ENCODE measurements at regions not wholly inside any gene's neighbourhood (a gene's known extent, or its start where the extent isn't known, plus 50 kb on each side); places are given as distances from the start of the nearest gene placed in this dataset.
A peak's percentile ranks its signal among the peaks of the same experiment; 100 is the strongest.

DNA sequence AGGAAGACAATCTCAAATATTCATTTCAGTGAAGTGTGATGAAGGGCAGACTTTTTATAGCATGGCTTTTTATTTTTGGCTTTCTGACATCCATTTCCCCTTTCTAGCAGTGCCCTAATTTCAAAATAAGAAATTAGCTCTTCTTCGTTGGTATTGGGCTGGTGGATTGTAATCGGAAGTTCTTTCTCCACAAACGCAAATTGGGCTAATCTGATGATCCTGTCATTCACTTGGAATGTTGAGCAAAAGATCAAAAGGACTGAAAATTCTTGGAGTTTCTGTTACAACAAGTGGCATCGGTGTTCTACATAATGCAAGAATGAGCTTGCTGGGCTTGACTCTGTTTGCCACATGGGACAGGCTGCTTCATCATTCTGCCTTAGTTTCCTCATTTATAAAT is 1182.8 kb downstream of the FLRT2 start:
- DNase-seq (ENCODE audit: low read depth): no peak

DNA sequence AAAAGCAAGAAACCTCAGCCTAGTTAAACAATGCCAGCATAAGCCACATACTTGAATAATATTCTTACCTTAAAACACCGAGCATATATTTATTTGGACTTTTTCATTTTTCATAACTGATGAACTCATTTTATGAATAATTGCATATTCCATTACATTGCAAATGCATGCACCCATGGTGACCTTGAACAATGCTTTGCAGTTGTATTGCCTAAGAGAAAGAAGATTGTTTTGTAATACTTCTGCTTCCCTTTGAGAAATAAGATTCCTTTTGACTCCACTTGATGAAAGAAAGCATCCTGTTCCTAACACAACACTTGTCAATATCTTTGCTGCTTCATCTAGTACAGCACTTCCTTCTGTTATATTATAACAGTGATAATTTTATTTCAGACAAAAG is 1182.2 kb downstream of the FLRT2 start:
- DNase-seq (ENCODE audit: low read depth): no peak

DNA sequence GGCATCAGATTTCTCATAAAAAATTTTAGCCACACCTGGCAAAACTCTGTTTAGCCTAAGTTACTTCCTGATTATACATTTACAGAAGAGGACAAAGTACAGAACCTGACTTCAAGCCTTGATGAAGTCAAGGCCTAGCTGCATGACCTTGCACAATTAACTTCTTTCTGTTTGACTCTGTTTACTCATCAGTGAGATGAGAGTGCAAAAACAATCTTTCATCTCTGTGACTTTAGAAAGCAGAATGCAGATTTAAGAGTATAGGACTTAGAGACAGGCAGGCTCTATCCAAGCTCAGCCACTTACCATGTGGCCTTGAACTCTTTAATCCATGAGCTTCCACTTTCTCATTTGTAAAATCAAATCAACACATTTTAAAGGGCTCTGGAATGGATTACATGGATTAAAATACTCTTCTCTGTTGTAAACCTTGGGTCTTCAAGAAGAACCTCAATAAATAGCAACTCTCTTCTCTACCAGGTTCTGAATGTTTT is 1178.9 kb downstream of the FLRT2 start:
- DNase-seq (ENCODE audit: low read depth): no peak

DNA sequence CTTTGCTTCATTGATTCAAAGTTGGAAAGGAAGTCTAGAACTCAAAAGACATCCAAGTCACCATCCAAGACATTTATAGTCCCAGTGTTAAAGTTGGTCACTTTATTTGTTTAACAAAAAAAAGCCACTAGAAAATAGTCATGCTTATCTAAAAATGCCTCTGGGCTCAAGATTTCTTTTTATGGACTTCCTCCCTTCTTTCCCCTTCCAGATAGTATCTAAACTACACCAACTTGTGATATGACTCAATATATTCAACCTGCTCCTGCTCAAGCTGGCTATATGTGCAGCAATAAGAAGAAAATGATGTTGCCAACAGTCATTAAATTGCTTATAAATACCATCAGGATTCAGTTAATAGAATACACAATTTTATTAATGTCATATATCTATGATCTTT is 1177.1 kb downstream of the FLRT2 start:
- no peak for DNase-seq (ENCODE audit: low read depth)

DNA sequence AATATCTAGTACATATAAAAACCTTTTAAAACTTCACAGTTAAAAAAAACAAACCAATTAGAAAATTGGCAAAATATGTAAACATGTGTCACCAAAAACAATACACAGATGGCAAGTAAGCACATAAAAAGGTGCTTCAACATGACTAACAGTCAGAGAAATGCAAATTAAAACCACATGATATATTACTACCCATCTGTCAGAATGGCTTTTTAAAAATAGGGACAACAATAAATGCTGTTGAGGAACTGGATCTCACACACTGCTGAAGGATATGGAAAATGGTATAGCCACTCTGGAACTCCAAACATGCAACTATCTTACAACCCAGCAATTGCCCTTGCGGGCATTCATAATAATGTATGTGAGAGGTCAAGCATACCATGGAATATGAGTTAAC is 1153.6 kb downstream of the FLRT2 start:
- no peak for DNase-seq (ENCODE audit: low read depth)

DNA sequence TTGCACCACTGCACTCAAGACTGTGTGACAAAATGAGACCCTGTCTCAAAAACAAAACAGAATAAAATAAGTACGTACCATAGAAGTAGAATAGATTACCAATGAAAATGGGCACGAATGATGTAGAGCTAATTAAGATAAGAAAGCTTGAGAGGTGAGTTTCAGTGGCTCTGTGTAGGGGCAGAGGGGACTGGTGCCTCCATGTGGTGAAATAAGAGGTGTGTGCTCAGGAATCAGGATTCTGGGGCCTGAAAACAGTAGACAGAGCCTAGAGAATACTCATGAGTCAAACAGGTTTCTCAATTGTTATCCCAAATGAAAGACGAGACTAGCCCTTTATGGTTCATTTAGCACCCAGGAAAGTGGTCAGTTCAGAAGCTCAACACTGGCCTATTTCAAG is 1145.1 kb downstream of the FLRT2 start:
- no peak for DNase-seq (ENCODE audit: low read depth)

DNA sequence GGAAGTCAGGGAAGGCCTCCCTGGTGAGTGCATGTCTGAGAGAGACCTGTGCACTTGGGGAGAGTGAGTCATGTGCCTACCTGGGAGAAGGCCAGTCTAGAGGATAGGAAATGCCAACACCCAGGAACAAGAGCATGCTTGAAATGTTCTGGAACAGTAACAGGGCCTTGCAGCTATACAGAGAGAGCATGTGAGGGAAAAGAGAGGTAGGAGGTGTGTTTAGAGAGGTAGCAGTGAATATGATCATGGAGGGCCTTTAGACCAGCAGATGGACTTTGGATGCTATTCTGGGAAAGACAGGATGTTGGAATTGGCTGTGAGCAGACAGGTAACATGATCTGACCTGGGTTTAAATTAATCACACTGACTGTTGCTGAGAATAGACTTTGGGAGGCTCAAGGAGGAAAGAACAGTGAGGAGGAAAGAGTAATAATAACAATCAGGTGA is 1143.6 kb downstream of the FLRT2 start:
- no peak for DNase-seq (ENCODE audit: low read depth)

DNA sequence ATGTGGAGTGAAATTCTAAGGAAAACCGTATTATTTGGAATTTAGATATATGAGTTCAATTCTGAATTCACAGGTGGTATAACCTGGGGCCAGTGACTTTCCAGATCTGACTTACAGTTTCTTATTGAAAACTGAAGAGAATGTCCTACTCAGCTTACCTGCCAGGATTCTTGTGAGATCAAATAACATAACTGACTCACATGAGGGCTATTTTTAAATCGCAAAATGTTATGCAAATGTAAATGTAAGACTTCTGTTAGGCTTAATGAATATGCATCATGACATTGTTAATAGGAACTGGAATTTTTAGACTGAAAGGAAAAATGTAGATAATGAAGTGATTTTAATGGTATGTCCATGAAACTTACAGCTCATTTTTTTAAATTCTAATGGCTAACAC is 1142.1 kb downstream of the FLRT2 start:
- no peak for DNase-seq (ENCODE audit: low read depth)

DNA sequence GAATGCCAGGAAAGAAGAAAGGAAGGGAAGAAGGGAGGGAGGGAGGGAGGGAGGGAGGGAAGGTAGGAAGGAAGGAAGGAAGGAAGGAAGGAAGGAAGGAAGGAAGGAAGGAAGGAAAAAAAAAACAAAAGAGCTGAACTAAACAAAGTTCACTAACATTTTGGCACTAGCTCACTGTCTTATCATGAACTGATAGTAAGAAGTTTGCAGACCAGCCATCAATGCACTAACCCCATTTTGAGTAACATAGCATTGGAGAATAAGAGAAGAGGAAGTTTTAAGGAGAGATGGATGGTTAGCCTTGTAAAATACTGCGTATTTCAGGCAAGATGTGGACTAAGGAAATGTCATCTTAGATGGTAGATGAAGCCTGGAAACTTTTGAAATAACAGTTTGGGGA is 1136.0 kb downstream of the FLRT2 start:
- DNase-seq (ENCODE audit: low read depth): no peak

DNA sequence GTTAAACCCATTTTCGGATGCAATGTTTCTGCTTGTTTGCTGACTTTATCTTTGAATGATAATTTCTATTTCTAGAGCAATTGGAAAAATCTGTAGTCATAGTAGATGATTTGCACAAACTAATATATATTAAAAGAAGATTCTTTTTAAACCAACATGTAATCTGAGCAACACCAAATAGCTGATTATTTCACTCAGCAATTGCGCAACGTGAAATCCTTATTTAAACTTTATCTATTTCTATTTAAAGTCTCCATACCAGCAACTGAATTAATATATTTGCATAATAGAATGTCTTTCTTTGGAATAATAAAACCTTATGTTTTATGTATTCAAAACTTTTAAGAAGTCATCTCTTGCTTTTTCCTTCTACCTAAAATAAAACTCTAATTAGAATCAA is 1132.4 kb downstream of the FLRT2 start:
- no peak for DNase-seq (ENCODE audit: low read depth)

DNA sequence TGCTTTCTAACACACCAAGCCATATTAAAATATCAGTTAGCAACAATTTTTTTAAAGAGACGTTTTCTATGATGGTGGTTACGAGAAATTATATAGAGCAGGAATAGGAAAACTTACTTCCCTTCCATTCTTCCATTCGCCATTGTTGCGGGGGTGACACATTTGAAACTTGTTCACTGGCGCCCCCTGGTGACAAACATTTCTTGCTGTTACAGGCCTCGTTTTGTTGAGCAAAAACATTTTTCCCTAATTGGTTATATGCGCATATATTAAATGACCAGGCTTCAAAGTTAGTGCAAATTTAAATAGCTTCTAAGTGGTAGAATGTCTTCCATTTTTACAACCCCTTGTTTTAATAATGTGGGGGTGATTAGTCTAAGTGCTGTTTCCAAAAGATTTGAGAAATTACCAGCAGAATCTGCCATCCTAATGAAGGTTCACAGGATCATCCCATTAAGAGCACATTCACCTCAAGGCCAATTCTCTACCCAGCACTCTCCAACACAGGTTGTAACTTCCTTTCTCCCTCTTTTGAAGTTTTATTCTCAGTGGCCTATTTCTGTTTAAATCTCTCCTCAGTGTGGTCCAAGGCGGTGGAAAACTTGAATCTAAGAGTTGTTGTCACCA is 1124.7 kb downstream of the FLRT2 start:
- DNase-seq (ENCODE audit: low read depth): peak; percentile 3

DNA sequence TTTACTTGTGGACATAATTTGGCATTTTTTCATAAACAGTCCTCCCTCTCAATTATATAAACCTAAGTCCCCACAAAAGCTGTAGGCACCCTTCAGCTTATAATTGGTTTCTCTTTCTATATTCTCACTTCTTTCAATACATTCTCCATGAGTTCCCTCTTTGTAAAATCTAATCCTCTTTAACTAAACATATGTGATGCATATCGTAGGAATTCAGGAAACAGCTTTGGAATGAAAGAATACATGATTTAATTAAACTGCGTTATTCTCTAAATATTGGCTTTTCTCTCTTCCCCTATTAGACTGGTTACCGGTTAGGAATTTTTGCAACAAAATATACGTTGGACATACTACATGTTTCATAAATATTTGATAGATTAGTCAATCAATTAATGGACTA is 1122.6 kb downstream of the FLRT2 start:
- no peak for DNase-seq (ENCODE audit: low read depth)

DNA sequence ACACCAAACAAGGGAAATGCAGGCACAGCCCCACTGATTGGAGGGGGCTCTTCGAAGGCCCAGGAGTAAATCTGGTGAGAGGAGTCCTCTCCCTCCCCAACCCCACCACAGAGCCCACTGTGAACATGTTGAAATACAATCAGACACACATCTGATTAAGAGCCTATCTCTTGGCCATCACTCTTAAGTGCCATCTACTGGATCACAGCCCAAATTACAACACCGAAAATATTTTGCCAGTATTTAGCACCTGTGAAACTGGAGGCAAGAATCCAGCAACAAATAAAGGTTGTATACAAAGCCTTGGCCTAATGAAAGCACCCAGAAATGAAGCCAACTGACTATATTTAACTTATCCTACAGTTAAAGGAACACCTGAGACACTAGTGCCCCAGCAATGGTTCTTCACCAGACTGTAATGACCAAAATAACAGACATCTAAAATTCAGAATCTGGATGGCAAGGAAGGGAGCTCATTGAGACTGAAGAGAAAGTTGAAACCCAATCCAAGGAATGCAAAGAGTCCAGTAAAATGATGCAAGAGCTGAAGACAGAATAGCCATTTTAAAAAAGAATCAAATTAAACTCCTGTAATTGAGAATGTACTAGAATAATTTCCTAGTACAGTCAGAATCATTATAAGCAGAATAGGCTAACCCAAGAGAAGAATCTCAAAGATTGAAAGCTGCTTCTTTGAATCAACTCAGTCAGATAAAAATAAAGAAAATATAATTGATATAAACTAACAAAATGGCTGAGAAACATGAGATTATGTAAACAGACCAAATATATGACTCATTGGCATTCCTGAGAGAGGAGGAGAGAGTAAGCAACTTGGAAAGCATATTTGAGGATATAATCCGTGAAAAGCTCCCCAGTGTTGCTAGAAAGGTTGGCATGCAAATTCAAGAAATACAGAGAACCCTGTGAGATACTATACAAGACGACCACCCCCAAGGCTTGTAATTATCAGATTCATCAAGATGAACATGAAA is 1117.0 kb downstream of the FLRT2 start:
- DNase-seq (ENCODE audit: low read depth): no peak

DNA sequence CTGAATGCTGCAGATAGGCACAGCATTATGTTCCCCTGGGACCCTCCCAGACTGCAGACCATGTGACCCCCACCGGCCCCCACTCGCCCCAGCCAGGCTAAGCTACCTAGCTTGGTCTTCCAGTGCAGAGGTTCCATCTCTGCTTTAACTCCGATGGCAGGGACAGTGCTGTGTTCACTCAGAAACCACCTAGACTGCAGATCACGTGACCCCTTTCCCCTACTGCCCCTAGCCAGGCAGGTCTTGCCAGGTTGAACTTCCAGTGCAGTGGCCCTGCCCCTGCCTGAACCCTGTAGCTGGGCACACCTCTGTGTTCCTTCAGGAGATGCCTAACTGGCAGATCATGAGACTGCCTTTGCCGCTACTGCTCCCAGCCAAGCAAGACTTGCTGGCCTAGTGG is 1116.2 kb downstream of the FLRT2 start:
- no peak for DNase-seq (ENCODE audit: low read depth)

DNA sequence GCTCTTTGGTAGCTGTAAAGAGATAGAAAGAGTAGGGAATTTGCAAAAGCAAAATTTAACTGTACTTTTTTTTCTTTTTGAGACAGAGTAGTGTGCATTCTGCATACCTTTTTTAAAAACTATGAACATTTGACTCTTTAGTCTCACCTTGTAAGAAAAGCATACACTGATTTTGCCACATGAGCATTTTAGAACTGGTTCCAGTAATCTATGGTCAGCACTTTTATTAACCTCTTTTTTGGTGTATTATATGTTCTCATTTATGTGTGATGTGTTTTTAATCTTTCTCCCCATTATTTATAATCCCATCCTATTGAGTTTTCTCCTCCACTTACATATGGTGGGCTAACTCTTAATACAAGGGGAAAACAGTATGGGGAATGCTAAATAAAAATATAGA is 1111.4 kb downstream of the FLRT2 start:
- DNase-seq (ENCODE audit: low read depth): no peak

DNA sequence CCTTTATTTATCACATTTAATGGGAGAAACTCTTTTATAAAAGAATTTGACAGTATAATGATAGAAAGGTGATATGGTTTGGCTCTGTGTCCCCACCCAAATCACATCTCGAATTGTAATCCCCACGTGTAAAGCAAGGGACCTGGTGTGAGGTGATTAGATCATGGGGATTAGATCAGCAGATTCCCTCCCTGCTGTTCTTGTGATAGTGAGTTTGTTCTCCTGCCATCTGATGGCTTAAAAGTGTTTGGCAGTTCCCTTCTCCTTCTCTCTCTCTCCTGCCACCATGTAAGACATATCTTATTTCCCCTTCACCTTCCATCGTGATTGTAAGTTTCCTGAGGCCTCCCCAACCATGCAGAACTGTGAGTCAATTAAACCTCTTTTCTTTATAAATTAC is 1110.3 kb downstream of the FLRT2 start:
- DNase-seq (ENCODE audit: low read depth): no peak

DNA sequence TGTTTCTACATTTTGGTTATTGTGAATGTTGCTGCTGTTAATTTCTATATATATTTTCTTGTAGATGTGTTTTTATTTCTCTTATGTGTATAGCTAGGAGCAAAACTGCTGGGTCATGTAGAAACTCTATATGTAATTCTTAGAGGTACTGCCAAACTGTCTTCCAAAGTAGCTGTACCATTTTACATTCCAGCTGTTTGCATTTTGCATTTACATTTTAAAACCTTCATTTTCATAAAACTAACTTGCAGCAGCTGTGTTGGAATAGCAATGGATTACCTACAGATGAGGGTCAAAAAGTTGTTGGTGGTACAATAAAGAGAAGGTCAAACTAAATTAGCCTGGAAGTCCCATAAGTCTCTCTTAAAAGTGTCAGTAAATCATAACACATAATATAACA is 1109.7 kb downstream of the FLRT2 start:
- DNase-seq (ENCODE audit: low read depth): no peak

DNA sequence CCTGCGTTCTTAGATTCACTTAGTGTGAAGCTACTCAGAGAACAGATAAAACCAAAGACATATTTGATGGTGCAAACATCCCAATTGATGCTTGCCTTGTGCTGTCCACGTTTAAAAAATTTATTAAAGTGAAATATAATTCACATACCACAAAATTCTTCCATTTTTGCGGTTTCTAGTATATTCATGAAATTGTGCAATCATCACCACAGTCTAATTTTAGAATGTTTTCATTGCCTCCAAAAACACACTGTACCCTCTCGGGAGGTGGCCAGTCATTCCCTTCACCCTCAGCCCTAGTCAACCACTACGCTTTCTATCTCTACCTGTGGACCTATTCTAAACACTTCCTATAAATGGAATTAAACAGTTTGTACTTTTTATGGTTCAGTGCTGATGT is 1109.2 kb downstream of the FLRT2 start:
- no peak for DNase-seq (ENCODE audit: low read depth)

DNA sequence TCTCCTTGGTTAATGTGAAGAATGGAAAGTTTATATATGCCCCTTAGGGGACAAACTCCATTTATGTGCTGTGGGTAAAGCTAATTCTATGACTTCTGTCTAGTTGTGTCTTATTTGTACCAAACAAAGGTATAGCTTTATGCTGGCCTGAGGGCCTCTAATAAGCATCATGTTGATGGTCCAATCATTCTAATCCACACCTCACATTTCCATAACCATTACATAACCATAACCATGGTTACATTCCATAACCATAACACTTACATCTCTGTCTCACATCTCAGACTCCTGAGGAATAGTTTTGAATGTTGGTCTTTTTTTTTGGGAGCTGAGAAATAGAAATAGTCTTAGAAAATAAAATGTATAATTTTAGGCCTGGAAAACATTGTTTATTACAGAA is 1097.1 kb downstream of the FLRT2 start:
- no peak for DNase-seq (ENCODE audit: low read depth)

DNA sequence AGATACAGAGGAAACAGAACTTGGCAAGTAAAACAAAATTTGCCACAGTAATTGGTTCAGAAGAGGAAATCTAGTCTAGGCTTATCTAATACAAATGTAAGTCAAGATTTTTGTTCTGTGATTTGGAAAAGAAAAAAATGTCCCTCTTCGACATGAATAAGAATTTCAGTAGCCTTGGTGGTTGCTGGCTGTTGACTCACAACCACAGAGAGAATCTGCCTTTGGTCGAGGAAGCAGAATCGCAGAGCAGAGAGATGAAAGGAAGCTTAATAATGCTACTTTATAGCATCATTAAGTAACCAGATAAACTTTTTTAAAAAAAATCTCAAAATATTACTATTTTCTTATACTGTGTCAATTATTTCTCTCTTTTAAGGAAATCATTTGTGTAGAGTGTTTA is 1096.6 kb downstream of the FLRT2 start:
- DNase-seq (ENCODE audit: low read depth): no peak

DNA sequence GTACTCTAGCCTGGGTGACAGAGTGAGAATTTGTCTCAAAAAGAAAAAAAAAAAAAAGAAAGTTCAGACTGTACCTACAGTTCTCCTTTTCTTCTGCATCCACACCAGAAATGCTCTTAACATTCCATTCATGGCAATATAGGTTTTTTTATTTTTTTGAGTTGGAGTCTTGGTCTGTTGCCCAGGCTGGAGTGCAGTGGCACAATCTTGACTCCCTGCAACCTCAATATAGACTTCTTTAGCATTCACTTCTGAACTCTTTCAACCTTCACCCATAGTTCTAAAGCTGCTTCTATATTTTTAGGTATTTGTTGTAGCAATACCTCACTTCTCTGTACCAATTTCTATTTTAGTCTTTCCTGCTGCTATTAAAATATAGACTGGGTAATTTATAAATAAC is 1095.7 kb downstream of the FLRT2 start:
- DNase-seq (ENCODE audit: low read depth): no peak

DNA sequence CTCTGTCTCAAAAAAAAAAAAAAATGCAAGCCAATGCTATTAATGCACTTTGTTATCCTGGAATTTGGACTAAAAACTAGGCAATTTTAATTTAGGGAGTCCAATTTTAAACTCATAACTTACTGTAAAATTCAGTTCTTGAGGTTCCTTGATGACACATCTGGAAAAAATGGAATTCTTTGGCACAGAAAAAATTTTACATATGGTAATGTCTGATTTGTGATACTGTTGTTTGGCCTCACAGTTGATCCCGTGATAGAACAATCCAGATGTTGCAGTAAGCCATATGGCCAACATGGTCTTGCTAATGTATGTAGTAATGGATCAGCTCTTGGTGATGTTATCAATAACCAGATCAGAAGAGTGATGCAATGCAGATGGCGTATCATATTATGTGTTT is 1089.8 kb downstream of the FLRT2 start:
- no peak for DNase-seq (ENCODE audit: low read depth)

DNA sequence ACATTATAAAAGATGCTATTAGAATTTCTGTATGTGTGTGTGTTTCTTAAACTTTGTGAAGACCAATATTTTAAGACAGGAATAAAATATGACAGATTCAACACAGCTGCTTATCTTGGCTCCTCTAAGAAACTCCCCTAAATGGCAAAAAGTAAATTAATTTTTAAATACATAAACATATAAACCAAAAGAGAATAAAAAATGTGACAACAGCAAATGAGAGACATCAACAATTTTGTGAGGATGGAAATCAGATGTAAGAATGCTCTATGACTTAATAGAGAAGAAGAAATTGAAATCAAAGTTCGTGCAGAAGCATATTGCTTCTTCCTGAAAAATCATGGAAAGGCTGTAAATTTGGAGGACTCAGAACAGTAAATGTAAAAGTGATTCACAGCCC is 1083.8 kb downstream of the FLRT2 start:
- no peak for DNase-seq (ENCODE audit: low read depth)
